Head of caudate nucleus (tissue), 42 donors: ENCODE measurements at regions not wholly inside any gene's neighbourhood (a gene's known extent, or its start where the extent isn't known, plus 50 kb on each side); places are given as distances from the start of the nearest gene placed in this dataset.
"Not testable (repeated sequence)": the region's sequence is repeated elsewhere in the genome, so short reads cannot be mapped to it uniquely, and the experiment has no call there.

Source experiments
- DNase-seq, 42 donors: peaks; one replicate each; pipeline versions ENCODE4 v3.0.0 to v3.0.0-alpha.2; 2020 to 2021; ENCODE audit warnings: mixed read lengths in 7 of 42
- intact Hi-C: fragments of 100-400 bp; cut with DNase I; formaldehyde crosslinking; loops from one replicate; pipeline ENCODE4 v1.15.0; 2022

- intact Hi-C loops: no loop called here
- no peak for DNase-seq
These were observed 131.1 kb downstream of the TMEM114 start for GRCh38 chr16:8459085-8459733.

- intact Hi-C loops: no loop called here
- no peak for DNase-seq
These were observed 131.7 kb downstream of the TMEM114 start for GRCh38 chr16:8458481-8459046.

GRCh38 chr16:8453359-8453758, 137.0 kb downstream of the TMEM114 start:
- intact Hi-C loops: no loop called here
- DNase-seq: no peak

- DNase-seq: no peak
- intact Hi-C loops: no loop called here
These were observed 137.4 kb downstream of the TMEM114 start for GRCh38 chr16:8452941-8453340.

GRCh38 chr16:8436931-8437330, 153.4 kb downstream of the TMEM114 start:
- intact Hi-C loops: no loop called here
- peak in 1 of 42 donors; percentile 2 for DNase-seq

- no peak for DNase-seq
These were observed 158.5 kb downstream of the TMEM114 start for GRCh38 chr16:8431783-8432182.

GRCh38 chr16:8430401-8430800, 159.9 kb downstream of the TMEM114 start:
- DNase-seq: no peak

More at GRCh38 chr16:8431783-8432182, 158.5 kb downstream of the TMEM114 start:
- intact Hi-C loops: no loop called here

GRCh38 chr16:8426569-8426968, 163.7 kb downstream of the TMEM114 start:
- intact Hi-C loops: no loop called here
- DNase-seq: no peak

More at GRCh38 chr16:8430401-8430800, 159.9 kb downstream of the TMEM114 start:
- intact Hi-C loops: no loop called here

- intact Hi-C loops: no loop called here
- no peak for DNase-seq
These were observed 173.2 kb downstream of the TMEM114 start for GRCh38 chr16:8417145-8417544.

- DNase-seq: no peak
- intact Hi-C loops: no loop called here
These were observed 181.3 kb downstream of the TMEM114 start for GRCh38 chr16:8408855-8409567.

GRCh38 chr16:8407351-8407750, 183.0 kb downstream of the TMEM114 start:
- intact Hi-C loops: no loop called here
- DNase-seq: peak in 11 of 42 donors; percentile 1 to 57 (median 30)

- intact Hi-C loops: no loop called here
- DNase-seq: no peak
These were observed 186.1 kb downstream of the TMEM114 start for GRCh38 chr16:8403978-8404749.

GRCh38 chr16:8402981-8403843, 187.1 kb downstream of the TMEM114 start:
- intact Hi-C loops: no loop called here
- no peak for DNase-seq

GRCh38 chr16:8400683-8401082, 189.6 kb downstream of the TMEM114 start:
- intact Hi-C loops, DNase-seq: not testable (repeated sequence)

- DNase-seq: no peak
- intact Hi-C loops: no loop called here
These were observed 191.8 kb downstream of the TMEM114 start for GRCh38 chr16:8398548-8398947.

- DNase-seq: no peak
- intact Hi-C loops: no loop called here
These were observed 193.1 kb downstream of the TMEM114 start for GRCh38 chr16:8397223-8397622.

- intact Hi-C loops: no loop called here
- DNase-seq: no peak
These were observed 193.8 kb downstream of the TMEM114 start for GRCh38 chr16:8396463-8396862.

GRCh38 chr16:8391257-8391656, 199.1 kb downstream of the TMEM114 start:
- no peak for DNase-seq
- intact Hi-C loops: no loop called here

GRCh38 chr16:8388684-8389083, 201.6 kb downstream of the TMEM114 start:
- DNase-seq: no peak
- intact Hi-C loops: no loop called here
